Lower leg skin (tissue), 3 donors: ENCODE measurements at regions not wholly inside any gene's neighbourhood (a gene's known extent, or its start where the extent isn't known, plus 50 kb on each side); places are given as distances from the start of the nearest gene placed in this dataset.

Source experiments
- CTCF ChIP-seq, 3 donors: fragments of 450-650 bp; IDR thresholded peaks; one replicate each; pipeline ENCODE4 v1.5.1; 2016; ENCODE audit warnings: antibody characterized with exemption in 3 of 3, mild to moderate bottlenecking in 3 of 3, moderate library complexity in 2 of 3
- POLR2A ChIP-seq, 2 donors: fragments of 450-650 bp; IDR thresholded peaks; one replicate each; pipeline ENCODE4 v1.6.1; 2016 to 2017; ENCODE audit warnings: antibody characterized with exemption in 2 of 2, mild to moderate bottlenecking in 1 of 2, moderate library complexity in 1 of 2

- no peak for TF ChIP-seq CTCF (IDR thresholded peaks at IDR 0.05)
- no peak for TF ChIP-seq POLR2A (IDR thresholded peaks at IDR 0.05)
Measured at GRCh38 chr1:200240656-200241055, 169.2 kb downstream of the ZNF281 start.
